Glomerular endothelial cell (primary cell): ENCODE measurements at regions not wholly inside any gene's neighbourhood (a gene's known extent, or its start where the extent isn't known, plus 50 kb on each side); places are given as distances from the start of the nearest gene placed in this dataset.

Experiments used
- DNase-seq: peaks from one replicate; pipeline ENCODE4 v3.0.0-alpha.2; 2011; ENCODE audit warnings: low read depth, low spot score; ENCODE audit errors: extremely low read depth

GRCh38 chr5:171647043-171647903 lies 138.3 kb upstream of the SMIM23 start:
- DNase-seq: peak; percentile 20

GRCh38 chr5:171647904-171648260 lies 137.7 kb upstream of the SMIM23 start:
- no peak for DNase-seq

- DNase-seq: no peak
These were observed 137.1 kb upstream of the SMIM23 start for GRCh38 chr5:171648279-171649074.

GRCh38 chr5:171649075-171649401 lies 136.6 kb upstream of the SMIM23 start:
- DNase-seq: no peak

- DNase-seq: no peak
These were observed 135.0 kb upstream of the SMIM23 start for GRCh38 chr5:171650597-171650996.

GRCh38 chr5:171651102-171651501 lies 134.5 kb upstream of the SMIM23 start:
- no peak for DNase-seq

GRCh38 chr5:171654881-171655280 lies 130.7 kb upstream of the SMIM23 start:
- no peak for DNase-seq

- no peak for DNase-seq
These were observed 128.1 kb upstream of the SMIM23 start for GRCh38 chr5:171657473-171657872.

- DNase-seq: no peak
These were observed 125.7 kb upstream of the SMIM23 start for GRCh38 chr5:171659896-171660295.

GRCh38 chr5:171660434-171660833 lies 125.2 kb upstream of the SMIM23 start:
- no peak for DNase-seq

- no peak for DNase-seq
These were observed 124.5 kb upstream of the SMIM23 start for GRCh38 chr5:171661143-171661542.

GRCh38 chr5:171663311-171664085 lies 122.1 kb upstream of the SMIM23 start:
- no peak for DNase-seq

GRCh38 chr5:171664489-171664888 lies 121.1 kb upstream of the SMIM23 start:
- no peak for DNase-seq

- DNase-seq: no peak
These were observed 118.8 kb upstream of the SMIM23 start for GRCh38 chr5:171666815-171667214.

- no peak for DNase-seq
These were observed 118.1 kb upstream of the SMIM23 start for GRCh38 chr5:171667341-171668096.

- no peak for DNase-seq
These were observed 117.6 kb upstream of the SMIM23 start for GRCh38 chr5:171668097-171668412.

- no peak for DNase-seq
These were observed 116.0 kb upstream of the SMIM23 start for GRCh38 chr5:171669571-171669970.

- DNase-seq: no peak
These were observed 113.1 kb upstream of the SMIM23 start for GRCh38 chr5:171672556-171672955.

GRCh38 chr5:171673328-171673727 lies 112.3 kb upstream of the SMIM23 start:
- DNase-seq: no peak

- DNase-seq: no peak
These were observed 111.8 kb upstream of the SMIM23 start for GRCh38 chr5:171673840-171674239.

- DNase-seq: no peak
These were observed 110.1 kb upstream of the SMIM23 start for GRCh38 chr5:171675511-171675910.
